Loucy (cell line): ENCODE measurements at regions not wholly inside any gene's neighbourhood (a gene's known extent, or its start where the extent isn't known, plus 50 kb on each side); places are given as distances from the start of the nearest gene placed in this dataset.

Experiments used
- CTCF ChIP-seq: fragments of 200-600 bp; sonication (generic); conservative IDR thresholded peaks from 2 replicates; pipeline ENCODE4 v1.5.1; 2014; ENCODE audit warnings: mild to moderate bottlenecking, antibody characterized with exemption, low read length
- EZH2phosphoT487 ChIP-seq: fragments of 200-600 bp; IDR thresholded peaks from 2 replicates; pipeline ENCODE4 v1.6.1; 2018; ENCODE audit warnings: antibody characterized with exemption, mild to moderate bottlenecking, moderate library complexity, borderline replicate concordance

GRCh38 chr14:46369391-46369790 is 282.2 kb downstream of the RPL10L start:
- TF ChIP-seq CTCF, result no peak
- TF ChIP-seq EZH2phosphoT487, result no peak
